Thyroid gland (tissue), 4 donors: ENCODE measurements at regions not wholly inside any gene's neighbourhood (a gene's known extent, or its start where the extent isn't known, plus 50 kb on each side); places are given as distances from the start of the nearest gene placed in this dataset.

Experiments
- CTCF ChIP-seq, 6 experiments: fragments of 200-600 bp in 3 of 6; fragments of 450-650 bp in 3 of 6; sonication (generic) in 3 of 6; IDR thresholded peaks; one replicate each; pipeline ENCODE4 v1.5.1; 2016 to 2019; ENCODE audit warnings: antibody characterized with exemption in 6 of 6, mild to moderate bottlenecking in 2 of 6, inconsistent platforms in 1 of 6, moderate library complexity in 1 of 6
- POLR2A ChIP-seq, 2 donors: fragments of 450-650 bp; IDR thresholded peaks; one replicate each; pipeline ENCODE4 v1.6.1; 2017; ENCODE audit warnings: antibody characterized with exemption in 2 of 2, mild to moderate bottlenecking in 2 of 2, moderate library complexity in 1 of 2

GRCh38 chr7:89760690-89761089 is 393.6 kb upstream of the STEAP1 start:
- TF ChIP-seq POLR2A (IDR thresholded peaks at IDR 0.05) (no peak), CTCF (IDR thresholded peaks at IDR 0.05) (no peak)
